WTC11 (cell line): ENCODE measurements at regions not wholly inside any gene's neighbourhood (a gene's known extent, or its start where the extent isn't known, plus 50 kb on each side); places are given as distances from the start of the nearest gene placed in this dataset.

Experiments used
- ATAC-seq: fragments of 200-7000 bp; cut with Tn5 transposase; 2 replicates; pipeline ENCODE4 v1.10.0; 2021; ENCODE audit warnings: mild to moderate bottlenecking, moderate library complexity
- CTCF ChIA-PET: fragments of 300-600 bp; sonication (Branson Sonifier 250); formaldehyde crosslinking; loops from one replicate; lab custom pipeline; 2021; ENCODE audit warnings: antibody characterized with exemption; lab: Charles Lee
- POLR2A ChIA-PET: fragments of 350-600 bp; sonication (Branson Sonifier 250); formaldehyde crosslinking; loops from one replicate; lab custom pipeline; 2021; ENCODE audit warnings: antibody characterized with exemption; lab: Charles Lee
- DNase-seq: peaks from one replicate; pipeline ENCODE4 v3.0.0; 2021; ENCODE audit warnings: low spot score
- H3K27ac Mint-ChIP-seq: 2 replicates; pipeline ENCODE4 v1.8.0; 2021; ENCODE audit warnings: mixed read lengths
- H3K27me3 Mint-ChIP-seq: 2 replicates; pipeline ENCODE4 v1.8.0; 2021; ENCODE audit warnings: low read depth, mild to moderate bottlenecking, moderate library complexity, mixed read lengths
- H3K36me3 Mint-ChIP-seq: 2 replicates; pipeline ENCODE4 v1.8.0; 2021; ENCODE audit warnings: mixed read lengths
- H3K4me1 Mint-ChIP-seq: 2 replicates; pipeline ENCODE4 v1.8.0; 2022; ENCODE audit warnings: mixed read lengths
- H3K4me3 Mint-ChIP-seq: 2 replicates; pipeline ENCODE4 v1.8.0; 2021; ENCODE audit warnings: mild to moderate bottlenecking, moderate library complexity, mixed read lengths
- H3K9me3 Mint-ChIP-seq: 2 replicates; pipeline ENCODE4 v1.8.0; 2021; ENCODE audit warnings: mixed read lengths
- FOXP1 ChIP-seq: sonication (generic); formaldehyde crosslinking; IDR thresholded peaks from 2 replicates; pipeline ENCODE4 v1.8.0; 2022; ENCODE audit warnings: missing genetic modification reagents, mild to moderate bottlenecking, moderate library complexity, borderline replicate concordance
- IRF1 ChIP-seq: sonication (generic); formaldehyde crosslinking; IDR thresholded peaks from 2 replicates; pipeline ENCODE4 v1.8.0; 2023; ENCODE audit warnings: missing genetic modification reagents
- MXD4 ChIP-seq: fragments of 250-450 bp; sonication (Bioruptor Pico); IDR thresholded peaks from 2 replicates; pipeline ENCODE4 v1.8.0; 2021; ENCODE audit warnings: mild to moderate bottlenecking, moderate library complexity, borderline replicate concordance
- NR3C1 ChIP-seq: sonication (generic); formaldehyde crosslinking; conservative IDR thresholded peaks from 2 replicates; pipeline ENCODE4 v1.8.1; 2023; ENCODE audit warnings: low read depth, mild to moderate bottlenecking, missing genetic modification reagents
- RELA ChIP-seq: sonication (generic); formaldehyde crosslinking; IDR thresholded peaks from 2 replicates; pipeline ENCODE4 v1.8.1; 2022; ENCODE audit warnings: missing genetic modification reagents, mild to moderate bottlenecking, borderline replicate concordance
- RORB ChIP-seq: fragments of 250-450 bp; sonication (Bioruptor Pico); IDR thresholded peaks from 2 replicates; pipeline ENCODE4 v1.9.0; 2021; ENCODE audit warnings: mild to moderate bottlenecking
- SMAD3 ChIP-seq: sonication (generic); formaldehyde crosslinking; IDR thresholded peaks from 2 replicates; pipeline ENCODE4 v1.8.0; 2022; ENCODE audit warnings: missing genetic modification reagents, mild to moderate bottlenecking, borderline replicate concordance
- TCF7 ChIP-seq: sonication (generic); formaldehyde crosslinking; IDR thresholded peaks from 2 replicates; pipeline ENCODE4 v1.8.0; 2022; ENCODE audit warnings: mild to moderate bottlenecking, low read depth, missing genetic modification reagents, moderate library complexity
- TEAD1 ChIP-seq: sonication (generic); formaldehyde crosslinking; IDR thresholded peaks from 2 replicates; pipeline ENCODE4 v1.8.0; 2022; ENCODE audit warnings: mild to moderate bottlenecking, missing genetic modification reagents
- ZBTB21 ChIP-seq: sonication (generic); formaldehyde crosslinking; IDR thresholded peaks from 2 replicates; pipeline ENCODE4 v1.8.1; 2023; ENCODE audit warnings: mild to moderate bottlenecking, missing genetic modification reagents, borderline replicate concordance
- ZNF138 ChIP-seq: sonication (generic); formaldehyde crosslinking; conservative IDR thresholded peaks from 2 replicates; pipeline ENCODE4 v1.8.1; 2022; ENCODE audit warnings: mild to moderate bottlenecking, moderate library complexity, missing genetic modification reagents
- ZNF396 ChIP-seq: fragments of 250-450 bp; sonication (Bioruptor Pico); IDR thresholded peaks from 2 replicates; pipeline ENCODE4 v1.8.0; 2021; ENCODE audit warnings: mild to moderate bottlenecking, moderate library complexity, borderline replicate concordance
- ZNF416 ChIP-seq: fragments of 250-450 bp; sonication (Bioruptor Pico); IDR thresholded peaks from 2 replicates; pipeline ENCODE4 v1.9.0; 2021; ENCODE audit warnings: mild to moderate bottlenecking, inconsistent platforms
- ZNF512 ChIP-seq: sonication (generic); formaldehyde crosslinking; IDR thresholded peaks from 2 replicates; pipeline ENCODE4 v1.8.1; 2022; ENCODE audit warnings: missing genetic modification reagents, borderline replicate concordance
- TF ChIP-seq, protein P1 (sequence below): sonication (generic); formaldehyde crosslinking; conservative IDR thresholded peaks from 2 replicates; pipeline ENCODE4 v1.8.1; 2022; ENCODE audit warnings: mild to moderate bottlenecking, missing genetic modification reagents
- TF ChIP-seq, protein P2 (sequence below): sonication (generic); formaldehyde crosslinking; IDR thresholded peaks from 2 replicates; pipeline ENCODE4 v1.8.1; 2023; ENCODE audit warnings: mild to moderate bottlenecking, missing genetic modification reagents, moderate library complexity
- TF ChIP-seq, protein P3 (sequence below): fragments of 250-450 bp; sonication (Bioruptor Pico); conservative IDR thresholded peaks from 2 replicates; pipeline ENCODE4 v1.9.0; 2021; ENCODE audit warnings: mild to moderate bottlenecking
- TF ChIP-seq, protein P4 (sequence below): fragments of 250-450 bp; sonication (Bioruptor Pico); IDR thresholded peaks from 2 replicates; pipeline ENCODE4 v1.9.0; 2021; ENCODE audit warnings: mild to moderate bottlenecking, borderline replicate concordance
- TF ChIP-seq, protein P5 (sequence below): sonication (generic); formaldehyde crosslinking; IDR thresholded peaks from 2 replicates; pipeline ENCODE4 v1.8.0; 2022; ENCODE audit warnings: mild to moderate bottlenecking, missing genetic modification reagents
- TF ChIP-seq, protein P6 (sequence below): sonication (generic); formaldehyde crosslinking; IDR thresholded peaks from 2 replicates; pipeline ENCODE4 v1.8.0; 2022; ENCODE audit warnings: mild to moderate bottlenecking, missing genetic modification reagents
- TF ChIP-seq, protein P7 (sequence below): sonication (generic); formaldehyde crosslinking; IDR thresholded peaks from 2 replicates; pipeline ENCODE4 v1.8.0; 2022; ENCODE audit warnings: mild to moderate bottlenecking, missing genetic modification reagents

- no peaks in the 10 kb centered on the region for H3K9me3 Mint-ChIP-seq
- peak overlapping the region; percentile 89 for H3K4me3 Mint-ChIP-seq
- ATAC-seq: peak; percentile 43
- CTCF ChIA-PET: interaction anchor here (0.6 to 4.6 kb wide), 22 partner anchors 14 to 365 kb away, joined by 3 to 26 read pairs (median 7); partner anchors contain the start of gene NTMT1
- peak; percentile 94 for DNase-seq
- H3K27ac Mint-ChIP-seq: peak overlapping the region; percentile 95
- peaks cover 53% of the 10 kb centered on the region for H3K27me3 Mint-ChIP-seq
- POLR2A ChIA-PET: interaction anchor here (0.6 to 2.4 kb wide), 21 partner anchors 10 to 430 kb away, joined by 3 to 19 read pairs (median 5); partner anchors contain the start of genes IER5L and NTMT1
- H3K4me1 Mint-ChIP-seq: peaks cover 58% of the 10 kb centered on the region
- no peaks in the 10 kb centered on the region for H3K36me3 Mint-ChIP-seq
- TF ChIP-seq ZNF138 (no peak), NR3C1 (CRISPR knock-in tag) (no peak), TEAD1 (CRISPR knock-in tag) (peak; percentile 64; the same call in 1 of the 2 replicates), MXD4 (CRISPR knock-in tag) (no peak), ZNF396 (CRISPR knock-in tag) (no peak), FOXP1 (CRISPR knock-in tag) (peak; percentile 34; the same call in 1 of the 2 replicates), SMAD3 (CRISPR knock-in tag) (no peak), TCF7 (CRISPR knock-in tag) (no peak), RELA (CRISPR knock-in tag) (no peak), ZBTB21 (no peak), ZNF512 (CRISPR knock-in tag) (no peak), ZNF416 (no peak), RORB (CRISPR knock-in tag) (no peak), IRF1 (CRISPR knock-in tag) (no peak)
- TF ChIP-seq, protein P1, sequence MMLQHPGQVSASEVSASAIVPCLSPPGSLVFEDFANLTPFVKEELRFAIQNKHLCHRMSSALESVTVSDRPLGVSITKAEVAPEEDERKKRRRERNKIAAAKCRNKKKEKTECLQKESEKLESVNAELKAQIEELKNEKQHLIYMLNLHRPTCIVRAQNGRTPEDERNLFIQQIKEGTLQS (CRISPR knock-in tag): no peak
- TF ChIP-seq, protein P2, sequence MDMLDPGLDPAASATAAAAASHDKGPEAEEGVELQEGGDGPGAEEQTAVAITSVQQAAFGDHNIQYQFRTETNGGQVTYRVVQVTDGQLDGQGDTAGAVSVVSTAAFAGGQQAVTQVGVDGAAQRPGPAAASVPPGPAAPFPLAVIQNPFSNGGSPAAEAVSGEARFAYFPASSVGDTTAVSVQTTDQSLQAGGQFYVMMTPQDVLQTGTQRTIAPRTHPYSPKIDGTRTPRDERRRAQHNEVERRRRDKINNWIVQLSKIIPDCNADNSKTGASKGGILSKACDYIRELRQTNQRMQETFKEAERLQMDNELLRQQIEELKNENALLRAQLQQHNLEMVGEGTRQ (CRISPR knock-in tag): no peak; the same call in 1 of the 2 replicates
- TF ChIP-seq, protein P3, sequence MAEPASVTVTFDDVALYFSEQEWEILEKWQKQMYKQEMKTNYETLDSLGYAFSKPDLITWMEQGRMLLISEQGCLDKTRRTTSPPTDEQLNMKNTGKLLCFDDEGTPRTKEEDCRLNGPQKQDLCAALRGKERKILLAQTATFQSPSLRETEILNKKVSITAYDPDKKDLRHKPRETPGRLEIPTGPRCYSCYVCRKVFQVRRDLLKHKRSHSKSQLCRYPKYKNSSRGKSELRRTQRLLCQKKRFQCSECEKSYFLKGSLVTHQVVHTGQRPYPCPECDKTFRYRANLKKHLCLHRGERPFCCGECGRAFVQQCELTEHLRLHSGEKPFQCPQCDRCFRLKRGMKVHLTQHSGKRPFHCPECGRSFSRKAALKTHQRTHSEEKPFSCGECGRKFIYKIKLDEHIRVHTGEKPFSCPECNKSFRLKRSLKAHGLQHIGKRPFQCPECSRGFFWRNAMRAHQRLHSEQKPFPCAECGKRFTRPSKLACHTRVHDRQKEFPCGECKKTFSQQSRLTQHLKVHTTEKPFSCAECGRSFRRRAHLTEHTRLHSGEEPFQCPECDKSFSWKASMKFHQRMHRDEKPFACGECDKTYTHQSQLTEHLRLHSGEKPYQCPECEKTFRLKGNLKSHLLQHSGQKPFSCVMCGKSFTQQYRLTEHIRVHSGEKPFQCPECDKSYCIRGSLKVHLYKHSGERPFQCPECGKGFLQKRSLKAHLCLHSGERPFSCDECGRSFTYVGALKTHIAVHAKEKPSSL (CRISPR knock-in tag): no peak
- TF ChIP-seq, protein P4, sequence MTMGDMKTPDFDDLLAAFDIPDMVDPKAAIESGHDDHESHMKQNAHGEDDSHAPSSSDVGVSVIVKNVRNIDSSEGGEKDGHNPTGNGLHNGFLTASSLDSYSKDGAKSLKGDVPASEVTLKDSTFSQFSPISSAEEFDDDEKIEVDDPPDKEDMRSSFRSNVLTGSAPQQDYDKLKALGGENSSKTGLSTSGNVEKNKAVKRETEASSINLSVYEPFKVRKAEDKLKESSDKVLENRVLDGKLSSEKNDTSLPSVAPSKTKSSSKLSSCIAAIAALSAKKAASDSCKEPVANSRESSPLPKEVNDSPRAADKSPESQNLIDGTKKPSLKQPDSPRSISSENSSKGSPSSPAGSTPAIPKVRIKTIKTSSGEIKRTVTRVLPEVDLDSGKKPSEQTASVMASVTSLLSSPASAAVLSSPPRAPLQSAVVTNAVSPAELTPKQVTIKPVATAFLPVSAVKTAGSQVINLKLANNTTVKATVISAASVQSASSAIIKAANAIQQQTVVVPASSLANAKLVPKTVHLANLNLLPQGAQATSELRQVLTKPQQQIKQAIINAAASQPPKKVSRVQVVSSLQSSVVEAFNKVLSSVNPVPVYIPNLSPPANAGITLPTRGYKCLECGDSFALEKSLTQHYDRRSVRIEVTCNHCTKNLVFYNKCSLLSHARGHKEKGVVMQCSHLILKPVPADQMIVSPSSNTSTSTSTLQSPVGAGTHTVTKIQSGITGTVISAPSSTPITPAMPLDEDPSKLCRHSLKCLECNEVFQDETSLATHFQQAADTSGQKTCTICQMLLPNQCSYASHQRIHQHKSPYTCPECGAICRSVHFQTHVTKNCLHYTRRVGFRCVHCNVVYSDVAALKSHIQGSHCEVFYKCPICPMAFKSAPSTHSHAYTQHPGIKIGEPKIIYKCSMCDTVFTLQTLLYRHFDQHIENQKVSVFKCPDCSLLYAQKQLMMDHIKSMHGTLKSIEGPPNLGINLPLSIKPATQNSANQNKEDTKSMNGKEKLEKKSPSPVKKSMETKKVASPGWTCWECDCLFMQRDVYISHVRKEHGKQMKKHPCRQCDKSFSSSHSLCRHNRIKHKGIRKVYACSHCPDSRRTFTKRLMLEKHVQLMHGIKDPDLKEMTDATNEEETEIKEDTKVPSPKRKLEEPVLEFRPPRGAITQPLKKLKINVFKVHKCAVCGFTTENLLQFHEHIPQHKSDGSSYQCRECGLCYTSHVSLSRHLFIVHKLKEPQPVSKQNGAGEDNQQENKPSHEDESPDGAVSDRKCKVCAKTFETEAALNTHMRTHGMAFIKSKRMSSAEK: no peak
- TF ChIP-seq, protein P5, sequence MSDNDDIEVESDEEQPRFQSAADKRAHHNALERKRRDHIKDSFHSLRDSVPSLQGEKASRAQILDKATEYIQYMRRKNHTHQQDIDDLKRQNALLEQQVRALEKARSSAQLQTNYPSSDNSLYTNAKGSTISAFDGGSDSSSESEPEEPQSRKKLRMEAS: peak; percentile 87
- TF ChIP-seq, protein P6, sequence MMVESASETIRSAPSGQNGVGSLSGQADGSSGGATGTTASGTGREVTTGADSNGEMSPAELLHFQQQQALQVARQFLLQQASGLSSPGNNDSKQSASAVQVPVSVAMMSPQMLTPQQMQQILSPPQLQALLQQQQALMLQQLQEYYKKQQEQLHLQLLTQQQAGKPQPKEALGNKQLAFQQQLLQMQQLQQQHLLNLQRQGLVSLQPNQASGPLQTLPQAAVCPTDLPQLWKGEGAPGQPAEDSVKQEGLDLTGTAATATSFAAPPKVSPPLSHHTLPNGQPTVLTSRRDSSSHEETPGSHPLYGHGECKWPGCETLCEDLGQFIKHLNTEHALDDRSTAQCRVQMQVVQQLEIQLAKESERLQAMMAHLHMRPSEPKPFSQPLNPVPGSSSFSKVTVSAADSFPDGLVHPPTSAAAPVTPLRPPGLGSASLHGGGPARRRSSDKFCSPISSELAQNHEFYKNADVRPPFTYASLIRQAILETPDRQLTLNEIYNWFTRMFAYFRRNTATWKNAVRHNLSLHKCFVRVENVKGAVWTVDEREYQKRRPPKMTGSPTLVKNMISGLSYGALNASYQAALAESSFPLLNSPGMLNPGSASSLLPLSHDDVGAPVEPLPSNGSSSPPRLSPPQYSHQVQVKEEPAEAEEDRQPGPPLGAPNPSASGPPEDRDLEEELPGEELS: no peak
- TF ChIP-seq, protein P7, sequence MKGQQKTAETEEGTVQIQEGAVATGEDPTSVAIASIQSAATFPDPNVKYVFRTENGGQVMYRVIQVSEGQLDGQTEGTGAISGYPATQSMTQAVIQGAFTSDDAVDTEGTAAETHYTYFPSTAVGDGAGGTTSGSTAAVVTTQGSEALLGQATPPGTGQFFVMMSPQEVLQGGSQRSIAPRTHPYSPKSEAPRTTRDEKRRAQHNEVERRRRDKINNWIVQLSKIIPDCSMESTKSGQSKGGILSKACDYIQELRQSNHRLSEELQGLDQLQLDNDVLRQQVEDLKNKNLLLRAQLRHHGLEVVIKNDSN (CRISPR knock-in tag): peak; percentile 53; the same call in 1 of the 2 replicates
These were observed 124.4 kb downstream of the C9orf50 start for GRCh38 chr9:129496473-129497004.
